ENCODE measurements at regions not wholly inside any gene's neighbourhood (a gene's known extent, or its start where the extent isn't known, plus 50 kb on each side); places are given as distances from the start of the nearest gene placed in this dataset.

- peak; percentile 41 to 55 (median 52) for TF ChIP-seq CTCF (IDR thresholded peaks at IDR 0.05)
- no peak for TF ChIP-seq POLR2A (IDR thresholded peaks at IDR 0.05)
Observed at GRCh38 chr1:55893155-55893554, 678.0 kb upstream of the USP24 start.
